Adrenal gland (tissue), 9 donors: ENCODE measurements at regions not wholly inside any gene's neighbourhood (a gene's known extent, or its start where the extent isn't known, plus 50 kb on each side); places are given as distances from the start of the nearest gene placed in this dataset.
A peak's percentile ranks its signal among the peaks of the same experiment; 100 is the strongest.
"Not testable (repeated sequence)": the region's sequence is repeated elsewhere in the genome, so short reads cannot be mapped to it uniquely, and the experiment has no call there.

Source experiments
- DNase-seq, 7 donors: peaks; one replicate each; pipeline ENCODE4 v3.0.0-alpha.2; 2019 to 2020
- H3K27ac ChIP-seq, 5 donors: fragments of 200-600 bp; sonication (generic) in 4 of 5; 1 replicate in 3 of 5; 2 replicates in 2 of 5; pipeline versions ENCODE4 v1.5.1 to v1.8.0; 2016 to 2020; ENCODE audit warnings: mild to moderate bottlenecking in 1 of 5
- H3K27me3 ChIP-seq: fragments of 200-600 bp; 2 replicates; pipeline ENCODE4 v1.8.0; 2021
- H3K36me3 ChIP-seq, 2 donors: fragments of 200-600 bp; replicated peaks in 1 of 2; 1 replicate in 1 of 2; 2 replicates in 1 of 2; pipeline versions ENCODE4 v1.5.1 to v1.8.0; 2018 to 2022
- H3K4me1 ChIP-seq, 2 donors: fragments of 200-600 bp; replicated peaks in 1 of 2; 1 replicate in 1 of 2; 2 replicates in 1 of 2; pipeline versions ENCODE4 v1.5.1 to v1.8.0; 2018 to 2021
- H3K4me3 ChIP-seq, 4 donors: fragments of 200-600 bp; sonication (generic) in 3 of 4; one replicate each; pipeline ENCODE4 v1.5.1; 2016 to 2018
- H3K9me3 ChIP-seq, 3 donors: fragments of 200-600 bp; sonication (generic) in 1 of 3; replicated peaks in 1 of 3; 1 replicate in 2 of 3; 2 replicates in 1 of 3; pipeline versions ENCODE4 v1.5.1 to v1.8.0; 2016 to 2021
- CTCF ChIP-seq, 6 experiments: fragments of 450-650 bp in 4 of 6; fragments of 200-600 bp in 2 of 6; sonication (generic) in 1 of 6; IDR thresholded peaks; 1 replicate in 5 of 6; 2 replicates in 1 of 6; pipeline versions ENCODE4 v1.5.1 to v1.8.0; 2016 to 2021; ENCODE audit warnings: antibody characterized with exemption in 6 of 6, mild to moderate bottlenecking in 2 of 6, moderate library complexity in 1 of 6
- POLR2A ChIP-seq, 2 donors: fragments of 450-650 bp; IDR thresholded peaks; one replicate each; pipeline ENCODE4 v1.6.1; 2017; ENCODE audit warnings: antibody characterized with exemption in 2 of 2, mild to moderate bottlenecking in 2 of 2, moderate library complexity in 1 of 2
- WGBS, 4 donors: extraction: QIAGEN DNeasy Blood & Tissue Kit in 2 of 4; methylation state at CpG; one replicate each; pipeline versions ENCODE4 v1.1.5 to v1.1.7; 2013 to 2017; 5-methylcytosine and 5-hydroxymethylcytosine counted together
- intact Hi-C, 2 donors: fragments of 100-400 bp; cut with DNase I; formaldehyde crosslinking; loops; one replicate each; pipeline versions ENCODE4 v1.14.1 to v1.15.0; 2022 to 2023
- donor health status: healthy with polysubstance abuse.
- donor health status: Bipolar disorder and iron deficiency.
- donor health status: DM: yes; HTN: yes; CAD: no.
- donor health status: DM: no; HTN: no; CAD: no.
- donor health status: DM: no; HTN: no; CAD: no.

- no peak for DNase-seq
- 65 to 83% (median 70%) methylated on average over 4 of the region's 4 CpGs for WGBS, 4 donors
- no peaks in the 10 kb centered on the region for H3K36me3 ChIP-seq
- no peaks in the 10 kb centered on the region for H3K4me1 ChIP-seq
- no peak for TF ChIP-seq CTCF (IDR thresholded peaks at IDR 0.05)
- no peak for TF ChIP-seq POLR2A (IDR thresholded peaks at IDR 0.05)
- H3K27me3 ChIP-seq, result no peaks in the 10 kb centered on the region
- intact Hi-C loops, result no loop called here
- H3K27ac ChIP-seq, result no peak overlapping the region
- no peak overlapping the region for H3K4me3 ChIP-seq
- no peaks in the 10 kb centered on the region for H3K9me3 ChIP-seq
These were observed 117.1 kb upstream of the CHD1 start for GRCh38 chr5:99045871-99046270.

GRCh38 chr5:99043257-99043656 lies 114.5 kb upstream of the CHD1 start:
- intact Hi-C loops, H3K36me3 ChIP-seq, H3K4me1 ChIP-seq, H3K27me3 ChIP-seq, DNase-seq, H3K4me3 ChIP-seq, H3K9me3 ChIP-seq, H3K27ac ChIP-seq: not testable (repeated sequence)
- WGBS, 4 donors, result 81 to 94% (median 84%) methylated on average over 6 of the region's 6 CpGs

GRCh38 chr5:99037668-99038067 lies 108.9 kb upstream of the CHD1 start:
- Histone ChIP-seq H3K27ac (no peak overlapping the region), H3K36me3 (no peaks in the 10 kb centered on the region), H3K27me3 (no peaks in the 10 kb centered on the region), H3K4me3 (no peak overlapping the region), H3K9me3 (no peaks in the 10 kb centered on the region), H3K4me1 (peaks cover 0 to 1% of the 10 kb centered on the region in 2 donors)
- no peak for DNase-seq
- intact Hi-C loops, result loop anchor here in 1 of 2 donors (10.0 kb wide), 1 partner anchor 133 kb away; no protein-coding TSS in a partner anchor
- 69 to 79% (median 71%) methylated on average over 4 to 8 of the region's 8 CpGs for WGBS, 4 donors
- TF ChIP-seq CTCF (IDR thresholded peaks at IDR 0.05) (no peak), POLR2A (IDR thresholded peaks at IDR 0.05) (no peak)

GRCh38 chr5:99035942-99036341 lies 107.1 kb upstream of the CHD1 start:
- Histone ChIP-seq H3K9me3 (no peaks in the 10 kb centered on the region), H3K4me3 (no peak overlapping the region), H3K27ac (no peak overlapping the region), H3K27me3 (no peaks in the 10 kb centered on the region), H3K36me3 (no peaks in the 10 kb centered on the region), H3K4me1 (peaks cover 0 to 4% of the 10 kb centered on the region in 2 donors)
- intact Hi-C loops, result loop anchor here in 1 of 2 donors (10.0 kb wide), 1 partner anchor 131 kb away; no protein-coding TSS in a partner anchor
- TF ChIP-seq CTCF (IDR thresholded peaks at IDR 0.05) (no peak), POLR2A (IDR thresholded peaks at IDR 0.05) (no peak)
- whole genome bisulfite sequencing, 4 donors, result 81 to 89% (median 87%) methylated on average over 1 of the region's 1 CpG
- no peak for DNase-seq

- Histone ChIP-seq H3K4me3 (no peak overlapping the region), H3K27ac (no peak overlapping the region), H3K36me3 (no peaks in the 10 kb centered on the region), H3K27me3 (no peaks in the 10 kb centered on the region), H3K4me1 (peaks cover 0 to 4% of the 10 kb centered on the region in 2 donors), H3K9me3 (no peaks in the 10 kb centered on the region)
- intact Hi-C loops, result loop anchor here (5.0 to 10.0 kb wide), 2 partner anchors 127 to 130 kb away; no protein-coding TSS in a partner anchor
- TF ChIP-seq POLR2A (IDR thresholded peaks at IDR 0.05) (no peak), CTCF (IDR thresholded peaks at IDR 0.05) (no peak)
- 32 to 50% (median 49%) methylated on average over 1 of the region's 1 CpG for WGBS, 4 donors
- peak in 1 of 7 donors; percentile 19 for DNase-seq
These were observed 105.5 kb upstream of the CHD1 start for GRCh38 chr5:99034336-99034735.
